GM12892 (cell line): ENCODE measurements at regions not wholly inside any gene's neighbourhood (a gene's known extent, or its start where the extent isn't known, plus 50 kb on each side); places are given as distances from the start of the nearest gene placed in this dataset.
"Not testable (repeated sequence)": the region's sequence is repeated elsewhere in the genome, so short reads cannot be mapped to it uniquely, and the experiment has no call there.

ENCODE experiments used
- POLR2AphosphoS5 ChIP-seq: IDR thresholded peaks from 2 replicates; pipeline ENCODE4 v1.6.1; 2011; ENCODE audit warnings: low read depth, low read length, control low read depth
- TAF1 ChIP-seq: IDR thresholded peaks from 2 replicates; pipeline ENCODE4 v1.6.1; 2011; ENCODE audit warnings: low read depth, mild to moderate bottlenecking, control low read depth, low read length, borderline replicate concordance

GRCh38 chr15:89001708-89002275, 86.5 kb upstream of the ABHD2 start:
- TF ChIP-seq TAF1, POLR2AphosphoS5: not testable (repeated sequence)
